SK-N-SH (cell line): ENCODE measurements at regions not wholly inside any gene's neighbourhood (a gene's known extent, or its start where the extent isn't known, plus 50 kb on each side); places are given as distances from the start of the nearest gene placed in this dataset.

ENCODE experiments used
- CTCF ChIA-PET: fragments of 300-600, 350-600 bp; formaldehyde crosslinking; extraction: SDS; loops from one replicate; lab custom pipeline; 2021; lab: Yijun Ruan, JAX
- POLR2A ChIA-PET: fragments of 350-600 bp; sonication (Branson Sonifier 250); formaldehyde crosslinking; extraction: SDS; loops from one replicate; lab custom pipeline; 2020; ENCODE audit warnings: antibody characterized with exemption, inconsistent platforms; lab: Yijun Ruan, JAX
- DNase-seq: peaks from one replicate; pipeline ENCODE4 v3.0.0; 2012
- H2AFZ ChIP-seq: fragments of 200-600 bp; sonication (generic); 2 replicates; pipeline ENCODE4 v1.8.1; 2016; ENCODE audit warnings: antibody characterized with exemption, mild to moderate bottlenecking, low read depth
- H3F3A ChIP-seq: fragments of 200-600 bp; sonication (generic); replicated peaks from 2 replicates; pipeline ENCODE3; 2016; ENCODE audit warnings: antibody characterized with exemption, mild to moderate bottlenecking; ENCODE audit not compliant: insufficient read depth
- H3K27ac ChIP-seq, 2 experiments: fragments of 200-500 bp in 1 of 2; fragments of 200-600 bp in 1 of 2; sonication (Bioruptor generic) in 1 of 2; sonication (generic), shearing (Covaris generic) in 1 of 2; 2 replicates each; pipeline versions ENCODE4 v1.5.1 to v1.6.1; 2014 to 2016; ENCODE audit warnings: low read depth in 2 of 2, inconsistent platforms in 1 of 2, low read length in 1 of 2, mild to moderate bottlenecking in 1 of 2, mixed read lengths in 1 of 2
- H3K27me3 ChIP-seq: fragments of 200-600 bp; sonication (generic), shearing (Covaris generic); 2 replicates; pipeline ENCODE4 v1.6.1; 2016; ENCODE audit warnings: mixed run types; ENCODE audit not compliant: insufficient read depth
- H3K36me3 ChIP-seq, 2 experiments: fragments of 200-500 bp in 1 of 2; fragments of 200-600 bp in 1 of 2; sonication (Bioruptor generic) in 1 of 2; sonication (generic) in 1 of 2; replicated peaks in 1 of 2; 2 replicates each; pipeline versions ENCODE3 to v1.5.1; 2014 to 2016; ENCODE audit warnings: low read length in 1 of 2, mild to moderate bottlenecking in 1 of 2; ENCODE audit not compliant: insufficient read depth in 2 of 2, control insufficient read depth in 1 of 2
- H3K4me1 ChIP-seq, 2 experiments: fragments of 200-500 bp in 1 of 2; fragments of 200-600 bp in 1 of 2; sonication (Bioruptor generic) in 1 of 2; sonication (generic), shearing (Covaris generic) in 1 of 2; 2 replicates each; pipeline versions ENCODE4 v1.5.1 to v1.6.1; 2014 to 2016; ENCODE audit warnings: low read depth in 1 of 2, low read length in 1 of 2, mixed run types in 1 of 2; ENCODE audit not compliant: insufficient read depth in 2 of 2, control insufficient read depth in 1 of 2
- H3K4me2 ChIP-seq: fragments of 200-600 bp; sonication (generic), shearing (Covaris generic); 2 replicates; pipeline ENCODE4 v1.6.1; 2017; ENCODE audit warnings: mixed run types
- H3K4me3 ChIP-seq, 2 experiments: fragments of 200-500 bp in 1 of 2; fragments of 200-600 bp in 1 of 2; sonication (Bioruptor generic) in 1 of 2; sonication (generic), shearing (Covaris generic) in 1 of 2; 2 replicates each; pipeline versions ENCODE4 v1.5.1 to v1.8.1; 2014 to 2016; ENCODE audit warnings: low read depth in 2 of 2, inconsistent platforms in 1 of 2, low read length in 1 of 2, mild to moderate bottlenecking in 1 of 2, mixed read lengths in 1 of 2, moderate library complexity in 1 of 2
- H3K79me2 ChIP-seq: fragments of 200-600 bp; sonication (generic); 2 replicates; pipeline ENCODE4 v1.8.1; 2017; ENCODE audit warnings: mild to moderate bottlenecking; ENCODE audit not compliant: insufficient read depth
- H3K9ac ChIP-seq: fragments of 200-600 bp; sonication (generic); 2 replicates; pipeline ENCODE4 v1.6.1; 2017; ENCODE audit warnings: mixed run types
- H3K9me2 ChIP-seq: fragments of 200-600 bp; sonication (generic); 2 replicates; pipeline ENCODE4 v1.6.1; 2017; ENCODE audit warnings: mixed run types
- H3K9me3 ChIP-seq: fragments of 200-600 bp; sonication (generic); 2 replicates; pipeline ENCODE4 v1.6.1; 2017; ENCODE audit warnings: mixed run types, mild to moderate bottlenecking, moderate library complexity
- H4K20me1 ChIP-seq: fragments of 200-600 bp; sonication (generic); 2 replicates; pipeline ENCODE4 v1.6.1; 2017; ENCODE audit warnings: mild to moderate bottlenecking, mixed run types; ENCODE audit not compliant: insufficient read depth
- EZH2phosphoT487 ChIP-seq: fragments of 200-600 bp; sonication (generic); IDR thresholded peaks from 2 replicates; pipeline ENCODE4 v1.6.1; 2017; ENCODE audit warnings: low read depth, mixed run types, mild to moderate bottlenecking, antibody characterized with exemption, moderate library complexity, borderline replicate concordance
- FOXM1 ChIP-seq: IDR thresholded peaks from 2 replicates; pipeline ENCODE4 v1.4.0; 2012; ENCODE audit warnings: low read depth, mild to moderate bottlenecking
- GATA2 ChIP-seq: sonication (generic); formaldehyde crosslinking; IDR thresholded peaks from 2 replicates; pipeline ENCODE4 v1.5.0; 2020; ENCODE audit warnings: mild to moderate bottlenecking, missing genetic modification reagents
- JUND ChIP-seq: IDR thresholded peaks from 2 replicates; pipeline ENCODE4 v1.4.0; 2012
- MEF2A ChIP-seq: IDR thresholded peaks from 2 replicates; pipeline ENCODE4 v1.4.0; 2012; ENCODE audit warnings: low read depth, borderline replicate concordance
- NFIC ChIP-seq: IDR thresholded peaks from 2 replicates; pipeline ENCODE4 v1.4.0; 2012; ENCODE audit warnings: borderline replicate concordance
- PBX3 ChIP-seq: IDR thresholded peaks from 2 replicates; pipeline ENCODE4; 2012
- POLR2AphosphoS5 ChIP-seq: IDR thresholded peaks from 2 replicates; pipeline ENCODE4 v1.6.1; 2012; ENCODE audit warnings: low read depth, low read length
- REST ChIP-seq: IDR thresholded peaks from 2 replicates; pipeline ENCODE4 v1.6.1; 2012; ENCODE audit warnings: mild to moderate bottlenecking, low read depth, low read length, moderate library complexity
- TCF12 ChIP-seq: IDR thresholded peaks from 2 replicates; pipeline ENCODE4 v1.4.0; 2012
- USF2 ChIP-seq: fragments of 150-350 bp; IDR thresholded peaks from 2 replicates; pipeline ENCODE4 v1.6.1; 2017; ENCODE audit warnings: antibody characterized with exemption, low read length, low read depth, borderline replicate concordance
- WGBS: methylation state at CpG from one replicate; pipeline ENCODE4 v1.1.6; 2017; ENCODE audit warnings: low lambda C conversion rate; 5-methylcytosine and 5-hydroxymethylcytosine counted together

- no peaks in the 10 kb centered on the region for H3K9me3 ChIP-seq
- no peak overlapping the region for H3K4me3 ChIP-seq
- peaks cover 3 to 12% of the 10 kb centered on the region in 2 experiments; a peak in 2 of 4 replicates for H3K4me1 ChIP-seq
- peak overlapping the region in 1 of 2 experiments; percentile 18; a peak in 1 of 4 replicates for H3K27ac ChIP-seq
- no peaks in the 10 kb centered on the region for H3K27me3 ChIP-seq
- no peak overlapping the region for H2AFZ ChIP-seq
- DNase-seq = no peak
- POLR2A ChIA-PET = no interaction called here
- 0 out of 2 replicates have a peak overlapping the region, but pooled peaks have one; percentile 11 for H3K4me2 ChIP-seq
- no peak for TF ChIP-seq REST
- TF ChIP-seq EZH2phosphoT487 = no peak
- no peak for TF ChIP-seq NFIC
- TF ChIP-seq TCF12 = peak; percentile 6; the same call in 1 of the 2 replicates
- TF ChIP-seq POLR2AphosphoS5 = no peak
- TF ChIP-seq FOXM1 = no peak
- peak; percentile 22; the same call in 1 of the 2 replicates for TF ChIP-seq JUND
- no peak for TF ChIP-seq USF2
- H3K36me3 ChIP-seq = no peaks in the 10 kb centered on the region
- H4K20me1 ChIP-seq = no peaks in the 10 kb centered on the region
- no peak overlapping the region for H3K9ac ChIP-seq
- CTCF ChIA-PET = interaction anchor here (1.0 to 1.3 kb wide), 3 partner anchors 9 to 60 kb away, joined by 3 to 4 read pairs (median 4); no protein-coding TSS in a partner anchor
- H3F3A ChIP-seq = no peaks in the 10 kb centered on the region
- no peaks in the 10 kb centered on the region for H3K79me2 ChIP-seq
- no peaks in the 10 kb centered on the region for H3K9me2 ChIP-seq
Observed at GRCh38 chr2:191626497-191627151, 51.3 kb upstream of the NABP1 start.

- Histone ChIP-seq H3F3A (no peaks in the 10 kb centered on the region), H3K9me3 (no peaks in the 10 kb centered on the region), H3K36me3 (no peaks in the 10 kb centered on the region), H3K79me2 (no peaks in the 10 kb centered on the region), H3K4me2 (no peak overlapping the region), H3K27me3 (no peaks in the 10 kb centered on the region), H3K4me3 (no peak overlapping the region), H3K4me1 (peaks cover 3 to 12% of the 10 kb centered on the region in 2 experiments; a peak in 2 of 4 replicates), H3K27ac (no peak overlapping the region), H4K20me1 (no peaks in the 10 kb centered on the region), H3K9me2 (no peaks in the 10 kb centered on the region), H3K9ac (no peak overlapping the region), H2AFZ (no peak overlapping the region)
- ChIA-PET POLR2A (no interaction called here), CTCF (interaction anchor here (1.0 to 1.3 kb wide), 3 partner anchors 10 to 61 kb away, joined by 3 to 4 read pairs (median 4); no protein-coding TSS in a partner anchor)
- no peak for DNase-seq
- no peak for TF ChIP-seq GATA2 (CRISPR knock-in tag)
- no peak for TF ChIP-seq MEF2A
- TF ChIP-seq PBX3 = no peak
- 96% methylated on average over 1 of the region's 1 CpG for WGBS
Observed at GRCh38 chr2:191627518-191627917, 50.4 kb upstream of the NABP1 start.
